Common myeloid progenitor, CD34-positive (primary cell): ENCODE measurements at regions not wholly inside any gene's neighbourhood (a gene's known extent, or its start where the extent isn't known, plus 50 kb on each side); places are given as distances from the start of the nearest gene placed in this dataset.
"Not testable (repeated sequence)": the region's sequence is repeated elsewhere in the genome, so short reads cannot be mapped to it uniquely, and the experiment has no call there.

Source experiments
- CTCF ChIA-PET: fragments of 350-600 bp; sonication (Branson Sonifier 250); formaldehyde crosslinking; loops from one replicate; lab custom pipeline; 2021; ENCODE audit warnings: antibody characterized with exemption; lab: Charles Lee
- POLR2A ChIA-PET: fragments of 350-600 bp; sonication (Branson Sonifier 250); formaldehyde crosslinking; loops from one replicate; lab custom pipeline; 2021; ENCODE audit warnings: antibody characterized with exemption; lab: Charles Lee
- DNase-seq, 3 donors: peaks; one replicate each; pipeline versions ENCODE4 v3.0.0 to v3.0.0-alpha.2; 2013
- H3K27ac ChIP-seq, 2 experiments: 1 replicate in 1 of 2; 2 replicates in 1 of 2; pipeline ENCODE4 v1.7.0; 2013; ENCODE audit warnings: inconsistent platforms in 2 of 2, low read length in 2 of 2, mild to moderate bottlenecking in 2 of 2, low read depth in 1 of 2, moderate library complexity in 1 of 2; ENCODE audit not compliant: severe bottlenecking in 2 of 2, insufficient read depth in 1 of 2, poor library complexity in 1 of 2
- H3K27me3 ChIP-seq, 5 experiments: replicated peaks in 2 of 5; 1 replicate in 3 of 5; 2 replicates in 2 of 5; pipeline versions ENCODE4 v1.6.1 to v1.7.0; 2013; ENCODE audit warnings: low read length in 4 of 5, mild to moderate bottlenecking in 2 of 5, moderate library complexity in 2 of 5, inconsistent platforms in 1 of 5; ENCODE audit not compliant: insufficient read depth in 5 of 5, control insufficient read depth in 4 of 5
- H3K36me3 ChIP-seq, 4 experiments: 1 replicate in 2 of 4; 2 replicates in 2 of 4; pipeline versions ENCODE4 v1.6.1 to v1.7.0; 2013; ENCODE audit warnings: low read length in 3 of 4, control low read depth in 1 of 4, mild to moderate bottlenecking in 1 of 4; ENCODE audit not compliant: control insufficient read depth in 4 of 4, insufficient read depth in 4 of 4
- H3K4me1 ChIP-seq, 4 experiments: 1 replicate in 3 of 4; 2 replicates in 1 of 4; pipeline versions ENCODE4 v1.6.1 to v1.7.1; 2013; ENCODE audit warnings: low read length in 3 of 4, mild to moderate bottlenecking in 3 of 4, control low read depth in 1 of 4, inconsistent platforms in 1 of 4, moderate library complexity in 1 of 4; ENCODE audit not compliant: control insufficient read depth in 4 of 4, insufficient read depth in 4 of 4; ENCODE audit errors: control extremely low read depth in 1 of 4
- H3K4me3 ChIP-seq, 7 experiments: 1 replicate in 4 of 7; 2 replicates in 3 of 7; pipeline versions ENCODE4 v1.5.1 to v1.7.0; 2013; ENCODE audit warnings: mild to moderate bottlenecking in 7 of 7, low read length in 6 of 7, moderate library complexity in 6 of 7, inconsistent platforms in 2 of 7, low read depth in 2 of 7, control low read depth in 1 of 7; ENCODE audit not compliant: insufficient read depth in 4 of 7, control insufficient read depth in 1 of 7; ENCODE audit errors: extremely low read depth in 1 of 7
- H3K9me3 ChIP-seq, 5 experiments: 1 replicate in 4 of 5; 2 replicates in 1 of 5; pipeline versions ENCODE4 v1.6.1 to v1.7.1; 2013; ENCODE audit warnings: low read length in 4 of 5, mild to moderate bottlenecking in 2 of 5, inconsistent platforms in 1 of 5, low read depth in 1 of 5, moderate library complexity in 1 of 5; ENCODE audit not compliant: control insufficient read depth in 4 of 5, insufficient read depth in 2 of 5; ENCODE audit errors: control extremely low read depth in 1 of 5
- WGBS: methylation state at CpG from one replicate; pipeline ENCODE4 v1.1.5; 2013; ENCODE audit not compliant: insufficient coverage; 5-methylcytosine and 5-hydroxymethylcytosine counted together

GRCh38 chr2:8142461-8142860 is 539.4 kb upstream of the ID2 start:
- Histone ChIP-seq H3K36me3 (no peaks in the 10 kb centered on the region), H3K4me1 (peaks cover 6 to 27% (median 16%) of the 10 kb centered on the region in 4 experiments), H3K4me3 (no peak overlapping the region), H3K27me3 (no peaks in the 10 kb centered on the region), H3K27ac (no peak overlapping the region), H3K9me3 (no peaks in the 10 kb centered on the region)
- WGBS = no CpG with 5 or more reads among the region's 1 CpG
- no peak for DNase-seq
- ChIA-PET POLR2A (no interaction called here), CTCF (interaction anchor here (0.7 to 1.3 kb wide), 2 partner anchors 9 to 161 kb away, joined by 3 to 5 read pairs; no protein-coding TSS in a partner anchor)

GRCh38 chr2:8144131-8144631 is 537.7 kb upstream of the ID2 start:
- DNase-seq = no peak
- Histone ChIP-seq H3K9me3 (no peaks in the 10 kb centered on the region), H3K4me3 (no peak overlapping the region), H3K36me3 (no peaks in the 10 kb centered on the region), H3K4me1 (peaks cover 3 to 15% (median 8%) of the 10 kb centered on the region in 4 experiments), H3K27ac (no peak overlapping the region), H3K27me3 (no peaks in the 10 kb centered on the region)
- POLR2A ChIA-PET = no interaction called here
- CTCF ChIA-PET = no interaction called here
- WGBS = 92% methylated on average over 2 of the region's 2 CpGs

- no peaks in the 10 kb centered on the region for H3K27me3 ChIP-seq
- WGBS = 100% methylated on average over 1 of the region's 3 CpGs
- H3K4me3 ChIP-seq = no peak overlapping the region
- H3K27ac ChIP-seq = no peak overlapping the region
- H3K36me3 ChIP-seq = no peaks in the 10 kb centered on the region
- ChIA-PET CTCF (no interaction called here), POLR2A (interaction anchor here (0.6 kb wide), 1 partner anchor 341 kb away, joined by 3 read pairs; no protein-coding TSS in a partner anchor)
- DNase-seq = no peak
- H3K9me3 ChIP-seq = no peaks in the 10 kb centered on the region
- peaks cover 3 to 9% (median 5%) of the 10 kb centered on the region in 4 experiments for H3K4me1 ChIP-seq
These were observed 537.1 kb upstream of the ID2 start for GRCh38 chr2:8144785-8145184.

GRCh38 chr2:8145375-8145774 is 536.5 kb upstream of the ID2 start:
- H3K4me1 ChIP-seq, H3K4me3 ChIP-seq, H3K27ac ChIP-seq, H3K36me3 ChIP-seq, H3K27me3 ChIP-seq, H3K9me3 ChIP-seq: not testable (repeated sequence)
- WGBS = 50% methylated on average over 2 of the region's 2 CpGs
- POLR2A ChIA-PET = interaction anchor here (0.6 kb wide), 1 partner anchor 342 kb away, joined by 3 read pairs; no protein-coding TSS in a partner anchor
- CTCF ChIA-PET = interaction anchor here (1.4 kb wide), 1 partner anchor 15 kb away, joined by 4 read pairs; no protein-coding TSS in a partner anchor
- peak in 2 of 3 donors; percentile 81 to 88 for DNase-seq

GRCh38 chr2:8146132-8147005 is 535.5 kb upstream of the ID2 start:
- no peak overlapping the region for H3K4me3 ChIP-seq
- POLR2A ChIA-PET = no interaction called here
- no peak overlapping the region for H3K27ac ChIP-seq
- CTCF ChIA-PET = interaction anchor here (1.0 to 1.4 kb wide), 2 partner anchors 9 to 14 kb away, joined by 3 to 4 read pairs; no protein-coding TSS in a partner anchor
- no peak for DNase-seq
- no peaks in the 10 kb centered on the region for H3K9me3 ChIP-seq
- H3K4me1 ChIP-seq = peaks cover 0 to under 1% (median 0%) of the 10 kb centered on the region in 4 experiments
- H3K27me3 ChIP-seq = no peaks in the 10 kb centered on the region
- 98% methylated on average over 5 of the region's 5 CpGs for WGBS
- H3K36me3 ChIP-seq = no peaks in the 10 kb centered on the region

- Histone ChIP-seq H3K4me3 (no peak overlapping the region), H3K27ac (no peak overlapping the region), H3K9me3 (no peaks in the 10 kb centered on the region), H3K4me1 (peaks cover 0 to 2% (median 0%) of the 10 kb centered on the region in 4 experiments), H3K27me3 (no peaks in the 10 kb centered on the region), H3K36me3 (no peaks in the 10 kb centered on the region)
- ChIA-PET CTCF (no interaction called here), POLR2A (no interaction called here)
- no peak for DNase-seq
- 100% methylated on average over 1 of the region's 8 CpGs for WGBS
These were observed 533.4 kb upstream of the ID2 start for GRCh38 chr2:8148260-8149006.
